ENCODE measurements at regions not wholly inside any gene's neighbourhood (a gene's known extent, or its start where the extent isn't known, plus 50 kb on each side); places are given as distances from the start of the nearest gene placed in this dataset.

- TF ChIP-seq REST (IDR thresholded peaks at IDR 0.05; ENCODE audit: insufficient read depth in 1 of 2, low read depth in 2 of 2, low read length in 2 of 2), result no peak
- TF ChIP-seq POLR2AphosphoS5 (IDR thresholded peaks at IDR 0.05; ENCODE audit: low read depth, low read length), result no peak
- no peak for TF ChIP-seq SIN3A (IDR thresholded peaks at IDR 0.05; ENCODE audit: borderline replicate concordance, insufficient read depth, low read length)
- no peak for TF ChIP-seq FOXP2 (optimal IDR thresholded peaks at IDR 0.05; ENCODE audit: borderline replicate concordance, extremely low read depth, extremely low read length, insufficient read depth)
Observed at GRCh38 chr1:209153411-209153810, 430.1 kb upstream of the CAMK1G start.

DNA sequence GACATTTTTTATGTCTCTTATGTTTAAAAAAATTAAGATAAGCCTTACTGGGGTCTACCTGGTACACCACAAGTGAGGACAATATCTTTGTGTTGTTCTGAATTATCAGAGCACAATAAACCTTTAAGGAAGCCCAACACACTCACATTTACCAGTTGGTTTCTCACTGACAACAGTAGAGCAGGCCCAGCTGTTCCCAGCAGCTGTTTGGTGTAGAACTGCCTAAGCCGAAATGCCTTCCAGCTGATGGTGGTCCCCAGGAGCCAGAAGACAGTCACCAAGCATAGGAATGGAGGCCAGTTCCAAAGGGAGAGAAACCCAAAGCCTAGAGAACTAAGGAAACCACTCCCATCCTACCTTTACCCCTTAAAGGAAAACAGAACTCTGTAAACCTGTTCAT, 428.6 kb upstream of the CAMK1G start:
- no peak for TF ChIP-seq REST (IDR thresholded peaks at IDR 0.05; ENCODE audit: insufficient read depth in 1 of 2, low read depth in 2 of 2, low read length in 2 of 2)
- TF ChIP-seq SIN3A (IDR thresholded peaks at IDR 0.05; ENCODE audit: borderline replicate concordance, insufficient read depth, low read length), result no peak
- TF ChIP-seq POLR2AphosphoS5 (IDR thresholded peaks at IDR 0.05; ENCODE audit: low read depth, low read length), result no peak
- no peak for TF ChIP-seq TAF1 (IDR thresholded peaks at IDR 0.05; ENCODE audit: borderline replicate concordance, insufficient read depth, low read length)
- TF ChIP-seq FOXP2 (optimal IDR thresholded peaks at IDR 0.05; ENCODE audit: borderline replicate concordance, extremely low read depth, extremely low read length, insufficient read depth), result no peak

DNA sequence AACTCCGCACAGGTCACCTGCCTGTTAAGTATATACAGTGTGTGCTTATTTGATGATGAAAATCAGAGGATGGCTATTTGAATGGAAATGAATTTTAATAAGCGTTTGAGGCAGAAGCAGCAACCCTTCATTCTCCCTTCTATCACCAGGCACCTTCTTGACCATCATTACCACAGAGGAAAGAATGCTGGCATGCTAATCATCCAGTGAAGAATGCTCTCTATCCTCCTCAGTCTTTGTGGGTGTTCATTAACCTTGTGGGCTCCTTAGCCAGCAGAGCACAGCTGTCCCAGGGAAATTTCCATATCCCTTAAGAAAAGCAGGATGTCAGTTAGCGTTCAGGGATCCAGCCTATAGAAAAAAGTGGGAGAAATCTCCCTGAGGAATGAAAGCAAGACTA, 428.0 kb upstream of the CAMK1G start:
- TF ChIP-seq TAF1 (IDR thresholded peaks at IDR 0.05; ENCODE audit: borderline replicate concordance, insufficient read depth, low read length), result no peak

DNA sequence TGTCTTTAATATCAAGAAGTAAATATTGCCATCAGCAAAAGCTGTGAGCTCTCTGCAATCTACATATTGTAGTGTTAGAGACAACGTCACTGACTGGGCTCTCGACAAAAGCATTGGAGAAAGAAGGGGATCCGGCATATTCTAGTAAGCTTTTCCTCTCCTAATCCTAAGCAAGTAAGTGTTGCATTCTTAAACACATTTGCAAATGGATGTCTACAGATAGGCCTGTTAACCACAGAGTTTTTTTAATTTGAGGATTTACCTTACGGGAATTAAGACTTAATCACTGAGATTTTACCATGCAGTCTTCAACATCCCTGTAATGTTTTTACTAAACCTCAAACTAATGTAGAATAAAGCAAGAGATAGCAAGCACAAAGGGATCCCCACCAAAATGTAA, 426.5 kb upstream of the CAMK1G start:
- no peak for TF ChIP-seq SIN3A (IDR thresholded peaks at IDR 0.05; ENCODE audit: borderline replicate concordance, insufficient read depth, low read length)
- TF ChIP-seq FOXP2 (optimal IDR thresholded peaks at IDR 0.05; ENCODE audit: borderline replicate concordance, extremely low read depth, extremely low read length, insufficient read depth), result no peak
- no peak for TF ChIP-seq POLR2AphosphoS5 (IDR thresholded peaks at IDR 0.05; ENCODE audit: low read depth, low read length)
- no peak for TF ChIP-seq REST (IDR thresholded peaks at IDR 0.05; ENCODE audit: insufficient read depth in 1 of 2, low read depth in 2 of 2, low read length in 2 of 2)
- no peak for TF ChIP-seq TAF1 (IDR thresholded peaks at IDR 0.05; ENCODE audit: borderline replicate concordance, insufficient read depth, low read length)

DNA sequence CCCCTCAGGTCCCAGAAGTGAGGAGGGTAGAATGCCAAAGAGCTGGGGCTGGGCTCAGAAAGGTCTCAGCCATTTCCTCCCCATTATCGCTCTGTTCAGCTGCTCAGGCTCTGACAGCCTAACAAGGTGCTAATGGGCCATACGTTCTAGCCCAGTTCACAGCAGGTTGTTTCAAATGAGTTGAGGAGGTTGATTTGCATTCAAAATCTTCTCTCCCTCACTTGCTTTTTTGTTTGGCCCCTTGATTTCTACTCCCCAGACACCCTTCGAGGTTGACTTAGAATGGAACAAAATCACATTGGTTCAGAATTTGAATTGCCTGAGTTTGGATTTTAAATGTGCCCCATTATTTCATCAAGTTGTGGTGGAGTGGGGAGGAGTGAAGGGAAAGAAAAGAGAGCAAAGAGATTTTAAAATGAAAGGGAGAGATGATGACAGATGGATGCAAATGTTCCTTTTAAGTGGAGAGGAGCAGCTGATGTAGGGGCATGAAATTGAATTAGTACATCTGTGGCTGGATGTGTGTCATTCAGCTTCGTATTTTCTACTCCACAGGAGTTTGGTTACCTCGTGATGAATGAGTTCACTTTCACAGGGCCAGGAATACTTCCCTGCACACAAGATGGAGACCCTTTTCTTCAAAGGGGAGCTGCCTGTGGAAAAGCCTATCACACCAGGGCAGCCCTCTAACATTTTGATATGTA, 425.8 kb upstream of the CAMK1G start:
- TF ChIP-seq SIN3A (IDR thresholded peaks at IDR 0.05; ENCODE audit: borderline replicate concordance, insufficient read depth, low read length) (no peak), REST (IDR thresholded peaks at IDR 0.05; ENCODE audit: insufficient read depth in 1 of 2, low read depth in 2 of 2, low read length in 2 of 2) (no peak), POLR2AphosphoS5 (IDR thresholded peaks at IDR 0.05; ENCODE audit: low read depth, low read length) (no peak), FOXP2 (optimal IDR thresholded peaks at IDR 0.05; ENCODE audit: borderline replicate concordance, extremely low read depth, extremely low read length, insufficient read depth) (no peak), TAF1 (IDR thresholded peaks at IDR 0.05; ENCODE audit: borderline replicate concordance, insufficient read depth, low read length) (no peak)

All from PFSK-1 (cell line).